22Rv1 (cell line): ENCODE measurements at regions not wholly inside any gene's neighbourhood (a gene's known extent, or its start where the extent isn't known, plus 50 kb on each side); places are given as distances from the start of the nearest gene placed in this dataset.

Experiments used
- H3K27ac ChIP-seq: fragments of 450-650 bp; 2 replicates; pipeline ENCODE4 v1.5.1; 2017
- ZFX ChIP-seq: fragments of 450-650 bp; IDR thresholded peaks from 2 replicates; pipeline ENCODE4 v1.6.1; 2017; ENCODE audit warnings: antibody characterized with exemption, borderline replicate concordance
- TF ChIP-seq, protein P1 (sequence below): fragments of 450-650 bp; IDR thresholded peaks from 2 replicates; pipeline ENCODE4 v1.5.1; 2017; ENCODE audit warnings: mild to moderate bottlenecking

- no peak for TF ChIP-seq ZFX
- TF ChIP-seq, protein P1, sequence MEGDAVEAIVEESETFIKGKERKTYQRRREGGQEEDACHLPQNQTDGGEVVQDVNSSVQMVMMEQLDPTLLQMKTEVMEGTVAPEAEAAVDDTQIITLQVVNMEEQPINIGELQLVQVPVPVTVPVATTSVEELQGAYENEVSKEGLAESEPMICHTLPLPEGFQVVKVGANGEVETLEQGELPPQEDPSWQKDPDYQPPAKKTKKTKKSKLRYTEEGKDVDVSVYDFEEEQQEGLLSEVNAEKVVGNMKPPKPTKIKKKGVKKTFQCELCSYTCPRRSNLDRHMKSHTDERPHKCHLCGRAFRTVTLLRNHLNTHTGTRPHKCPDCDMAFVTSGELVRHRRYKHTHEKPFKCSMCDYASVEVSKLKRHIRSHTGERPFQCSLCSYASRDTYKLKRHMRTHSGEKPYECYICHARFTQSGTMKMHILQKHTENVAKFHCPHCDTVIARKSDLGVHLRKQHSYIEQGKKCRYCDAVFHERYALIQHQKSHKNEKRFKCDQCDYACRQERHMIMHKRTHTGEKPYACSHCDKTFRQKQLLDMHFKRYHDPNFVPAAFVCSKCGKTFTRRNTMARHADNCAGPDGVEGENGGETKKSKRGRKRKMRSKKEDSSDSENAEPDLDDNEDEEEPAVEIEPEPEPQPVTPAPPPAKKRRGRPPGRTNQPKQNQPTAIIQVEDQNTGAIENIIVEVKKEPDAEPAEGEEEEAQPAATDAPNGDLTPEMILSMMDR = no peak
These were observed 236.8 kb upstream of the MVB12B start for GRCh38 chr9:126089789-126090188.

GRCh38 chr9:126093771-126094170, 232.9 kb upstream of the MVB12B start:
- no peak overlapping the region for H3K27ac ChIP-seq
- TF ChIP-seq ZFX = no peak
- TF ChIP-seq, protein P1 = no peak

More at GRCh38 chr9:126089789-126090188, 236.8 kb upstream of the MVB12B start:
- no peak overlapping the region for H3K27ac ChIP-seq

GRCh38 chr9:126095546-126096190, 231.0 kb upstream of the MVB12B start:
- no peak overlapping the region for H3K27ac ChIP-seq
- TF ChIP-seq, protein P1 = no peak
- no peak for TF ChIP-seq ZFX

DNA sequence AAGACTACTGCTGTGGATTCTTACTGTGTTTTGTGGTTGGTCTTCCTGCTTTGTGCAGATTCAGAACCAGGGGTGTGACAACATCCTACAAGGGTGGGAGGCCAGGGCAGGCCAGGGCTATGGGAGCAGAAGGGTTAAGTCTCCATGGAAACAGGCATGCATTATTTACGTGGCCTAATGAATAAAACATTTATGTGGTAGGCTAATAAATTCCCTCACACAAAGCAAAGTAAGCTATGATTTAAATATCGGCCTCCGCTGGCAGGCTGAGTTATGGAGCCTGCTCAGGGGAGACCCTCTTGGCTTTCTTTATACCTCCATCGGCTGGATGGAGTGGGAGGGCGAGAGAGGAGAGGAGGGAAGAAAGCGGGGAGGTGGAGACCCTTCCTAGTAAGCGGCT, 230.3 kb upstream of the MVB12B start:
- TF ChIP-seq, protein P1 = no peak
- no peak overlapping the region for H3K27ac ChIP-seq

- H3K27ac ChIP-seq = no peak overlapping the region
- TF ChIP-seq, protein P1 = no peak
- no peak for TF ChIP-seq ZFX
These were observed 228.9 kb upstream of the MVB12B start for GRCh38 chr9:126097679-126098078.

- TF ChIP-seq ZFX = no peak
- TF ChIP-seq, protein P1 = no peak
- no peak overlapping the region for H3K27ac ChIP-seq
These were observed 220.2 kb upstream of the MVB12B start for GRCh38 chr9:126106404-126106803.

DNA sequence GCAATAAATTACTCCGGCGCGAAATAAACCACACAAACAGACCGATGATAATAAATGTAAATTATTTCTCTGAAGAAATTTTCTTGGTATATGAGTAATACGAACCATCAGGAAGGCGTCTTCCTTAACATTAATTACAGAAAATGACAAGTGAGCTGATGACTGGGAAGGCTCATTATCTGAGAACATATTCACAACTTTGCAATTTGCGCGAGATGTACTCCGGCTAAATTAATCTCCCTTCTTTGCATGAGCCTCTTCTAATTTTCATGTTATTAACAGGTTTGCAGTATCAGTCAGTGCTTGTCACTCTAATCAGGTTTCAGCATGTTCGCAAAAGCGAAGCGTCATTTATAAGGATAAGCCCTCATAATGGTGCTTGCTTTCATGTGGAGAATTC, 218.9 kb upstream of the MVB12B start:
- no peak overlapping the region for H3K27ac ChIP-seq
- no peak for TF ChIP-seq ZFX
- TF ChIP-seq, protein P1 = no peak
